ENCODE measurements at regions not wholly inside any gene's neighbourhood (a gene's known extent, or its start where the extent isn't known, plus 50 kb on each side); places are given as distances from the start of the nearest gene placed in this dataset.

DNA sequence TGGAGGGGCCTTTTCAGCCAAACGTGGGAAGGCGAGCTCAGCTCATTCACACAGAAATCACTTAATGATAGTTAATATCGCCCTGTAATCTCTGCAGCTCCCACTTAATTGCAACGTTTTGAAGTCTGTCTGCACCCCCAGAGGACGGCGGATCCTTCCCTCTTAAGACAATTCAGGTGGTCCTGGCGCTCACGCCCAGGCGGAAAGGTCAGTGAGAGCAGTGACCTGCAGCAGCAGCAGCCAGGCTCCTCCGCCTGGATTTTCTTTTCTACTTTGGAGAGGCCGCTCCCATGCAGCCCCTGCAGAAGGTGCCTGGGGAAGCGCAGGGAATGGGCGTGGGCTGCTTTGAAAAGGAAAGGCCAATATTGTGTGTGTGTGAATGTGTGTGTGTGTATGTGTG, 400.9 kb upstream of the IRX1 start:
- TF ChIP-seq EZH2phosphoT487 (IDR thresholded peaks at IDR 0.05; ENCODE audit: insufficient read depth, low read depth), result no peak
- no peak for TF ChIP-seq EZH2 (IDR thresholded peaks at IDR 0.05; ENCODE audit: insufficient read depth, poor library complexity, severe bottlenecking)
- H3K9ac ChIP-seq, result no peak overlapping the region
- in situ Hi-C loops (cut with MboI), result no loop called here
- no peaks in the 10 kb centered on the region for H3K4me1 ChIP-seq (ENCODE audit: insufficient read depth)
- no peaks in the 10 kb centered on the region; the same call in 1 of the 2 replicates for H3K27me3 ChIP-seq (replicated peaks; ENCODE audit: insufficient read depth)
- no peak overlapping the region for H3K4me2 ChIP-seq (ENCODE audit: unreplicated experiment)
- H3K4me3 ChIP-seq, result no peak overlapping the region
- no peaks in the 10 kb centered on the region for H3F3A ChIP-seq (ENCODE audit: insufficient read depth)
- no peaks in the 10 kb centered on the region for H3K9me3 ChIP-seq (ENCODE audit: low read depth)
- WGBS, 2 experiments (ENCODE audit: low coverage in 1 of 2, low lambda C conversion rate in 2 of 2, missing lambda C conversion rate in 2 of 2), result 60 to 62% methylated on average over 13 of the region's 13 CpGs
- no peak overlapping the region for H3K27ac ChIP-seq
- DNase-seq, result no peak
- H3K36me3 ChIP-seq (ENCODE audit: low read depth), result no peaks in the 10 kb centered on the region
- H3K9me2 ChIP-seq (ENCODE audit: insufficient read depth), result no peaks in the 10 kb centered on the region
- H3K79me2 ChIP-seq (ENCODE audit: insufficient read depth), result no peaks in the 10 kb centered on the region
- H4K20me1 ChIP-seq (ENCODE audit: insufficient read depth), result no peaks in the 10 kb centered on the region
- H2AFZ ChIP-seq, result no peak overlapping the region

DNA sequence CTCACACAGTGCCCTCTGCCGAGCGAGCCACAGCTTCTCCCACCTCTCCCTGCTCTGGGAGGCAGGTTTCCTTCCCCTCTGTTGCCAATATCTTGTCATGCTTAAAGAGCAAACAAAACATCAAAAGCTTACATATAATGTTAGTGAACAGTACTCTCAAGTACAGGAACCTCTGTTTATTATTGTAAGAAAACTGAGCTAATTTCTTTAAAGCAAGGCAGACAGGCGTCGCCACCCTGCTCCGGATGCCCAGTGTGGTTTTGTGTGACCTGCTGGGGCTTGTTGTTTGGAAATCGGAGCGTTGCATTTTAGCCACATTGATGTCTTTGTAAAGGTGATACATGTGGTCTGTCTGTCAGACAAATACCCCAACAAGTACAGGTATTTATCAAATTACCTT, 401.4 kb upstream of the IRX1 start:
- 58% methylated on average over 7 of the region's 7 CpGs for WGBS, 2 experiments (ENCODE audit: low coverage in 1 of 2, low lambda C conversion rate in 2 of 2, missing lambda C conversion rate in 2 of 2)
- in situ Hi-C loops (cut with MboI), result no loop called here
- H3K36me3 ChIP-seq (ENCODE audit: low read depth), result no peaks in the 10 kb centered on the region

DNA sequence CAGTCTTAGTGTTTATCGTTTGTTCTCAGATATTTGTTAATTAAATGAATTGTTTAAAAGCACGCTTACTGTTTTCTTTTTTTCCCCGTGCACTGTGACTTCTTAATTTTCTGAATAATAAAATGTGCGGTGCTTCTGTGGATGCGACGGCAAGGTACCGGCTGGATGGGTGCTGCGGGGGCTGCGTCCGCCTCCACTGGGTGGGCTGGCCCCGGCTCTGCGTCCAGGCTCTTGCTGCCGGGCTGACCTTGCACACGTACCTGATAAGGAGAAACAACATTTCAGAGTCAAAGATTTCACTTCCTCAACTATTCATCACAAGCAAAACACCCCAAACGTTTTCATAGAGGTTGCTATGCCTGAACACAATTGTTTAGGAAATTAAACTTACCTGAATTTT, 404.0 kb upstream of the IRX1 start:
- DNase-seq, result no peak
- H3K4me2 ChIP-seq (ENCODE audit: unreplicated experiment), result no peak overlapping the region
- H4K20me1 ChIP-seq (ENCODE audit: insufficient read depth), result no peaks in the 10 kb centered on the region
- no peaks in the 10 kb centered on the region for H3F3A ChIP-seq (ENCODE audit: insufficient read depth)
- H3K4me3 ChIP-seq, result no peak overlapping the region
- no peaks in the 10 kb centered on the region for H3K9me3 ChIP-seq (ENCODE audit: low read depth)
- H3K27me3 ChIP-seq (replicated peaks; ENCODE audit: insufficient read depth), result no peaks in the 10 kb centered on the region
- H3K27ac ChIP-seq, result no peak overlapping the region
- no peaks in the 10 kb centered on the region for H3K79me2 ChIP-seq (ENCODE audit: insufficient read depth)
- no peak overlapping the region for H3K9ac ChIP-seq
- TF ChIP-seq EZH2 (IDR thresholded peaks at IDR 0.05; ENCODE audit: insufficient read depth, poor library complexity, severe bottlenecking) (no peak), EZH2phosphoT487 (IDR thresholded peaks at IDR 0.05; ENCODE audit: insufficient read depth, low read depth) (no peak)
- WGBS, 2 experiments (ENCODE audit: low coverage in 1 of 2, low lambda C conversion rate in 2 of 2, missing lambda C conversion rate in 2 of 2), result 39 to 54% methylated on average over 15 of the region's 15 CpGs
- no peaks in the 10 kb centered on the region for H3K4me1 ChIP-seq (ENCODE audit: insufficient read depth)
- no peaks in the 10 kb centered on the region for H3K36me3 ChIP-seq (ENCODE audit: low read depth)
- no peak overlapping the region for H2AFZ ChIP-seq
- H3K9me2 ChIP-seq (ENCODE audit: insufficient read depth), result no peaks in the 10 kb centered on the region
- in situ Hi-C loops (cut with MboI), result no loop called here

More for the DNA sequence above, 401.4 kb upstream of the IRX1 start:
- no peaks in the 10 kb centered on the region; the same call in 1 of the 2 replicates for H3K27me3 ChIP-seq (replicated peaks; ENCODE audit: insufficient read depth)
- H3K27ac ChIP-seq, result no peak overlapping the region
- no peak overlapping the region for H3K4me2 ChIP-seq (ENCODE audit: unreplicated experiment)
- H3K79me2 ChIP-seq (ENCODE audit: insufficient read depth), result no peaks in the 10 kb centered on the region
- H3K4me3 ChIP-seq, result no peak overlapping the region
- no peaks in the 10 kb centered on the region for H4K20me1 ChIP-seq (ENCODE audit: insufficient read depth)
- H3K4me1 ChIP-seq (ENCODE audit: insufficient read depth), result no peaks in the 10 kb centered on the region
- H3K9ac ChIP-seq, result no peak overlapping the region
- no peak for DNase-seq
- no peaks in the 10 kb centered on the region for H3F3A ChIP-seq (ENCODE audit: insufficient read depth)
- H2AFZ ChIP-seq, result no peak overlapping the region
- H3K9me2 ChIP-seq (ENCODE audit: insufficient read depth), result no peaks in the 10 kb centered on the region
- TF ChIP-seq EZH2 (IDR thresholded peaks at IDR 0.05; ENCODE audit: insufficient read depth, poor library complexity, severe bottlenecking), result no peak
- no peak for TF ChIP-seq EZH2phosphoT487 (IDR thresholded peaks at IDR 0.05; ENCODE audit: insufficient read depth, low read depth)
- no peaks in the 10 kb centered on the region for H3K9me3 ChIP-seq (ENCODE audit: low read depth)

DNA sequence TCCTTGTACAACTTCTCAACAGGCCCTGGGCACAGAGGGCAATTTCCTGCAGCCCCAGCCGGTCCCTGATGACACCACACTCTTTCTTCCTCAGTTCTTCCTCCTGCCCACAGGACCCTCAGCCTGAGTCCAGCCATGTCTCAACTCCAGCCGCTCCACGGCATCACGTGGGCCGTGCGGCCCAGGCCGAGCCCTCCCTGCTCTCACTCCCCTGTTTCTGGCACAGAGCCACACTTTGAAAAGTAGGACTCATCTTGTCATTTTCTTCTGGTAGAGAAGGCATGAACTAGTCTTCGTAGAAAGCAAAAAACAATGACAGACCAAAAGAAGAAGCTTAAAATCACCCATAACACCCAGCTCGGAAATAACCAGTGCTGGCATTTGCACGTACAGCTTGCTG, 404.7 kb upstream of the IRX1 start:
- Histone ChIP-seq H2AFZ (no peak overlapping the region), H3K9me3 (ENCODE audit: low read depth) (no peaks in the 10 kb centered on the region), H3K9me2 (ENCODE audit: insufficient read depth) (no peaks in the 10 kb centered on the region), H3K36me3 (ENCODE audit: low read depth) (no peaks in the 10 kb centered on the region), H3K27ac (no peak overlapping the region), H3K79me2 (ENCODE audit: insufficient read depth) (no peaks in the 10 kb centered on the region), H3K4me2 (ENCODE audit: unreplicated experiment) (no peak overlapping the region), H3K4me3 (no peak overlapping the region), H3K27me3 (replicated peaks; ENCODE audit: insufficient read depth) (no peaks in the 10 kb centered on the region), H3K9ac (no peak overlapping the region), H4K20me1 (ENCODE audit: insufficient read depth) (no peaks in the 10 kb centered on the region), H3K4me1 (ENCODE audit: insufficient read depth) (no peaks in the 10 kb centered on the region), H3F3A (ENCODE audit: insufficient read depth) (no peaks in the 10 kb centered on the region)
- 47 to 58% methylated on average over 10 of the region's 10 CpGs for WGBS, 2 experiments (ENCODE audit: low coverage in 1 of 2, low lambda C conversion rate in 2 of 2, missing lambda C conversion rate in 2 of 2)
- TF ChIP-seq EZH2 (IDR thresholded peaks at IDR 0.05; ENCODE audit: insufficient read depth, poor library complexity, severe bottlenecking) (no peak), EZH2phosphoT487 (IDR thresholded peaks at IDR 0.05; ENCODE audit: insufficient read depth, low read depth) (no peak)
- DNase-seq, result no peak
- in situ Hi-C loops (cut with MboI), result no loop called here

DNA sequence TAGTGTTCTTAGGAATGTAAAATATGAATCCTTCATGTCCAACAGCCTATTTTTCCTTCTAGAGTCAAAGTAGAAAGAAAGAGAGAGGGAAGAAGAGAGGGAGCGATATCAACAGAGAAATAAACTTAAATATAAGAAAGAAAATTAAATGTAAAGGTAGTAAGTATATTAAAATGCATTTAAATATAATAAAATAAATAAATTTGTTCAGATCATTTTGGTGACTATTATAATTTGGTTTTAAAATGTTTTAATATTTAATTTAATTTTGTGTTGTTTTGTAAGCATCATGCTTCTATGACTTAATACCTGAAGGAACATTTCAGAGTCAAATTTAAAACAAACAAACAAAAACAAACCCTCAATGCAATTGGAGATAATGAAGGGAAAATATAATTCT, 405.2 kb upstream of the IRX1 start:
- in situ Hi-C loops (cut with MboI), result no loop called here
- Histone ChIP-seq H3K9me2 (ENCODE audit: insufficient read depth) (no peaks in the 10 kb centered on the region), H3K4me1 (ENCODE audit: insufficient read depth) (no peaks in the 10 kb centered on the region), H3K9me3 (ENCODE audit: low read depth) (no peaks in the 10 kb centered on the region), H3K4me2 (ENCODE audit: unreplicated experiment) (no peak overlapping the region), H4K20me1 (ENCODE audit: insufficient read depth) (no peaks in the 10 kb centered on the region), H3K9ac (no peak overlapping the region), H3F3A (ENCODE audit: insufficient read depth) (no peaks in the 10 kb centered on the region), H3K36me3 (ENCODE audit: low read depth) (no peaks in the 10 kb centered on the region), H2AFZ (no peak overlapping the region), H3K79me2 (ENCODE audit: insufficient read depth) (no peaks in the 10 kb centered on the region), H3K27me3 (replicated peaks; ENCODE audit: insufficient read depth) (no peaks in the 10 kb centered on the region), H3K27ac (no peak overlapping the region), H3K4me3 (no peak overlapping the region)
- WGBS, 2 experiments (ENCODE audit: low coverage in 1 of 2, low lambda C conversion rate in 2 of 2, missing lambda C conversion rate in 2 of 2), result 34 to 37% methylated on average over 1 of the region's 1 CpG
- TF ChIP-seq EZH2phosphoT487 (IDR thresholded peaks at IDR 0.05; ENCODE audit: insufficient read depth, low read depth) (no peak), EZH2 (IDR thresholded peaks at IDR 0.05; ENCODE audit: insufficient read depth, poor library complexity, severe bottlenecking) (no peak)
- no peak for DNase-seq

All from GM23248 (cell line).